GM12878 (cell line): ENCODE measurements at regions not wholly inside any gene's neighbourhood (a gene's known extent, or its start where the extent isn't known, plus 50 kb on each side); places are given as distances from the start of the nearest gene placed in this dataset.
A peak's percentile ranks its signal among the peaks of the same experiment; 100 is the strongest.

Experiments used
- ATAC-seq: fragments of 200-7000 bp; cut with Tn5 transposase; 3 replicates; pipeline ENCODE4 v1.9.1; 2020; ENCODE audit warnings: mild to moderate bottlenecking, moderate library complexity
- BruUV-seq: library from RNA; stranded (reverse); fragments of 400-500 nt; replicated peaks from 2 replicates; lab custom pipeline; 2021; lab: Mats Ljungman, UMichigan
- CTCF ChIA-PET: fragments of 300-600 bp; sonication (Branson Sonifier 250); formaldehyde crosslinking; extraction: SDS; loops from one replicate; lab custom pipeline; 2021; ENCODE audit warnings: inconsistent platforms; lab: Yijun Ruan, JAX
- POLR2A ChIA-PET: fragments of 350-600 bp; formaldehyde crosslinking; extraction: SDS; loops from one replicate; lab custom pipeline; 2021; ENCODE audit warnings: inconsistent platforms; lab: Charles Lee
- RAD21 ChIA-PET: fragments of 300-600 bp; sonication (Branson Sonifier 250); formaldehyde crosslinking; loops from one replicate; lab custom pipeline; 2023; ENCODE audit warnings: antibody characterized with exemption; ENCODE audit not compliant: unreplicated experiment; lab: Charles Lee
- SMC1A ChIA-PET: fragments of 300-600 bp; sonication (Branson Sonifier 250); formaldehyde crosslinking; loops from one replicate; lab custom pipeline; 2023; ENCODE audit not compliant: unreplicated experiment, uncharacterized antibody; lab: Charles Lee
- DNase-seq: peaks from one replicate; pipeline ENCODE4 v3.0.0-alpha.2; 2011; ENCODE audit warnings: low read depth, low spot score
- FAIRE-seq: peaks from 3 replicates; lab custom pipeline; 2011; peaks lifted over from hg19 to GRCh38; lab: Jason Lieb, UNC
- H2AFZ ChIP-seq: 2 replicates; pipeline ENCODE4 v1.6.0; 2011; ENCODE audit warnings: low read depth, low read length, control low read depth; ENCODE audit not compliant: control insufficient read depth
- H3K27ac ChIP-seq: 2 replicates; pipeline ENCODE4 v1.5.1; 2011; ENCODE audit warnings: control low read depth; ENCODE audit not compliant: control insufficient read depth, insufficient read depth
- H3K27me3 ChIP-seq, 2 experiments: replicated peaks in 1 of 2; 2 replicates each; pipeline versions ENCODE4 v1.6.0 to v1.6.1; 2011; ENCODE audit warnings: low read length in 1 of 2; ENCODE audit not compliant: control insufficient read depth in 2 of 2, insufficient read depth in 2 of 2
- H3K36me3 ChIP-seq, 2 experiments: 2 replicates each; pipeline ENCODE4 v1.5.1; 2011; ENCODE audit warnings: low read length in 1 of 2; ENCODE audit not compliant: control insufficient read depth in 2 of 2, insufficient read depth in 2 of 2
- H3K4me1 ChIP-seq: 2 replicates; pipeline ENCODE4 v1.6.1; 2011; ENCODE audit warnings: mild to moderate bottlenecking, low read length, moderate library complexity, mixed read lengths; ENCODE audit not compliant: control insufficient read depth, insufficient read depth
- H3K4me2 ChIP-seq: 2 replicates; pipeline ENCODE4 v1.6.0; 2011; ENCODE audit warnings: control low read depth; ENCODE audit not compliant: control insufficient read depth, insufficient read depth
- H3K4me3 ChIP-seq: fragments of 200-600 bp; sonication (generic); 2 replicates; pipeline ENCODE4 v1.5.1; 2016
- H3K79me2 ChIP-seq: 2 replicates; pipeline ENCODE4 v1.6.0; 2011; ENCODE audit warnings: low read length; ENCODE audit not compliant: control insufficient read depth, insufficient read depth
- H3K9ac ChIP-seq: 2 replicates; pipeline ENCODE4 v1.8.0; 2011; ENCODE audit warnings: low read length, control low read depth, mixed read lengths; ENCODE audit not compliant: control insufficient read depth, insufficient read depth
- H3K9me3 ChIP-seq: replicated peaks from 3 replicates; pipeline ENCODE4 v1.5.1; 2011; ENCODE audit warnings: mild to moderate bottlenecking, low read length; ENCODE audit not compliant: control insufficient read depth, insufficient read depth
- H4K20me1 ChIP-seq: 2 replicates; pipeline ENCODE4 v1.6.0; 2011; ENCODE audit not compliant: control insufficient read depth, insufficient read depth
- POLR2AphosphoS2 ChIP-seq: IDR thresholded peaks from 2 replicates; pipeline ENCODE4 v1.6.1; 2011; ENCODE audit warnings: low read depth, mild to moderate bottlenecking, low read length, improper control_type of control experiment, moderate library complexity
- RB1 ChIP-seq: fragments of 450-650 bp; formaldehyde crosslinking; IDR thresholded peaks from 2 replicates; pipeline ENCODE4 v1.6.1; 2017; ENCODE audit warnings: mild to moderate bottlenecking, borderline replicate concordance
- ZNF274 ChIP-seq: IDR thresholded peaks from one replicate; pipeline ENCODE4 v1.8.0; 2011; ENCODE audit not compliant: insufficient read length, insufficient read depth
- WGBS: methylation state at CpG from one replicate; pipeline ENCODE4 v1.1.6; 2016; ENCODE audit warnings: low lambda C conversion rate; ENCODE audit not compliant: insufficient replicate concordance, insufficient coverage; ENCODE audit errors: missing lambda C conversion rate; 5-methylcytosine and 5-hydroxymethylcytosine counted together
- in situ Hi-C: fragments of 300-500 bp; cut with MboI; formaldehyde crosslinking; loops from 9 replicates; pipeline ENCODE4 v1.14.3; 2018; ENCODE audit warnings: mixed read lengths
- intact Hi-C: fragments of 100-400 bp; cut with micrococcal nuclease; formaldehyde crosslinking; loops from one replicate; pipeline ENCODE4 v1.14.2; 2022; ENCODE audit not compliant: unreplicated experiment

DNA sequence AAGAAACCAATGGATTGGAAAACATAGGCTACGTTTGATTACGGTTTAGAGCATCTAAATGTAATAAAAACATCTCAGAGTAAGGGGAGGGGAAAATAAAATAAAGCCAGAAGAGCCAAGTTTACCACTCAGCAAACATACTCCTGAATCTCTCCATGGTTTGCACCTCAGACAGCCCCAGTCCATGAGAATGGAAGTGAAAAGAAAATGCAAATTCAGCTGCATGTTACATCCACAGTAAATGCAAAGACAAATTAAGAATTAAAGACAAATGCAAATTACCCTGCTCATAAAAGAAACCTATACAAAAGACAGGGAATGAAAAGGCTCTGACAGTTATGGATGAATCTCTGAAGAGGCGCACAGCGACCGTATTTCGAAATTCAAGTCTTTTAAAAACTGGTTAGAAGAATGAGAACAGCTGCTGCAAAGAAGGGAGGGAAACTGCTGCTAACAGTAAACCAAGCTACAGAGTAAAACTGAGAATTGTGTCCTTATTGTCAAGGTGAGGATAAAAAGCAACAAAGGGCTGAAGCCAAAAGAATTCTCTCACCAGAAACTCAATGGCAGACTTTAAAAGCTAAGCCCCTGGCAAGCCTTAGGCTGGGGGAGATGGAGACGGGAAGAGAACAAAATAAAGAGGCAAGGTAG is 197.9 kb upstream of the ACVR2A start:
- H3K79me2 ChIP-seq = no peaks in the 10 kb centered on the region
- no peaks in the 10 kb centered on the region for H3K9me3 ChIP-seq
- no peak overlapping the region for H3K9ac ChIP-seq
- no peaks in the 10 kb centered on the region for H4K20me1 ChIP-seq
- H3K4me2 ChIP-seq = no peak overlapping the region
- ChIA-PET POLR2A (no interaction called here), SMC1A (interaction anchor here (1.0 to 1.6 kb wide), 3 partner anchors 9 to 17 kb away, joined by 3 read pairs; no protein-coding TSS in a partner anchor), RAD21 (no interaction called here), CTCF (interaction anchor here (1.1 to 1.8 kb wide), 2 partner anchors 19 to 265 kb away, joined by 3 read pairs; no protein-coding TSS in a partner anchor)
- 93% methylated on average over 7 of the region's 7 CpGs for WGBS
- DNase-seq (no peak), ATAC-seq (no peak), FAIRE-seq (no peak)
- no peak overlapping the region for H3K4me3 ChIP-seq
- no peaks in the 10 kb centered on the region for H3K36me3 ChIP-seq
- H2AFZ ChIP-seq = no peak overlapping the region
- H3K27ac ChIP-seq = no peak overlapping the region
- TF ChIP-seq RB1 (no peak), ZNF274 (no peak)
- no peaks in the 10 kb centered on the region for H3K27me3 ChIP-seq
- in situ Hi-C loops = loop anchor here (25.0 kb wide), 1 partner anchor 1940 kb away; the partner anchor contains the start of gene MMADHC
- no peaks in the 10 kb centered on the region for H3K4me1 ChIP-seq
- BruUV-seq = no TSS peak
- intact Hi-C loops = no loop called here

DNA sequence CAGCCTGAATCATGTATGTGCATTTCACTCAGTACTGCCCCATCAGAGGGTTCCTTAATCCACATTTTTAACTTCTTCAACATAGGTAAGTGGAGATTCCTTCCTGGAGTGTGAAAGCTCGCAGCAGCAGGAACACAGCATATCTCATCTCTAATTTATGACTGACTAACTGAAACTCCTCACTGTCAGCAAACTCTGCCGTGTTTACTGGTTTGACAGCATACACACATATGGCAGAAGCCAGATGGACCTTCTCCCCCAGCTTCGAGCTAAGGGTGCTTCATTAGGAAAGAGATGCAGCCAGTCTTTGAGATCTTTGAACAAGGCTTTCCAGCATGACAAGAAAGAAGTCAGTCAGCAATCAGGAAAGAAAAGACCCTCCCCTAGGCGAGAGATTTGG is 200.3 kb upstream of the ACVR2A start:
- Histone ChIP-seq H2AFZ (no peak overlapping the region; the same call in 1 of the 2 replicates), H3K36me3 (no peaks in the 10 kb centered on the region), H4K20me1 (no peaks in the 10 kb centered on the region), H3K9ac (no peak overlapping the region), H3K4me3 (no peak overlapping the region), H3K4me1 (peaks cover 11% of the 10 kb centered on the region), H3K79me2 (no peaks in the 10 kb centered on the region), H3K27ac (no peak overlapping the region), H3K9me3 (no peaks in the 10 kb centered on the region; the same call in 1 of the 3 replicates), H3K27me3 (no peaks in the 10 kb centered on the region), H3K4me2 (no peak overlapping the region)
- intact Hi-C loops = no loop called here
- FAIRE-seq = peak; percentile 35
- ChIA-PET POLR2A (no interaction called here), RAD21 (interaction anchor here (0.9 to 1.5 kb wide), 3 partner anchors 11 to 45 kb away, joined by 3 to 4 read pairs (median 3); no protein-coding TSS in a partner anchor), SMC1A (interaction anchor here (0.6 to 1.9 kb wide), 5 partner anchors 10 to 43 kb away, joined by 3 to 4 read pairs (median 3); no protein-coding TSS in a partner anchor), CTCF (interaction anchor here (1.6 to 2.4 kb wide), 2 partner anchors 11 to 19 kb away, joined by 4 to 7 read pairs; no protein-coding TSS in a partner anchor)
- WGBS = 61% methylated on average over 4 of the region's 4 CpGs
- no peak for DNase-seq
- BruUV-seq = no TSS peak
- in situ Hi-C loops = loop anchor here (25.0 kb wide), 1 partner anchor 1943 kb away; the partner anchor contains the start of gene MMADHC
- no peak for ATAC-seq
- TF ChIP-seq POLR2AphosphoS2 = no peak
